ENCODE measurements at regions not wholly inside any gene's neighbourhood (a gene's known extent, or its start where the extent isn't known, plus 50 kb on each side); places are given as distances from the start of the nearest gene placed in this dataset.

DNA sequence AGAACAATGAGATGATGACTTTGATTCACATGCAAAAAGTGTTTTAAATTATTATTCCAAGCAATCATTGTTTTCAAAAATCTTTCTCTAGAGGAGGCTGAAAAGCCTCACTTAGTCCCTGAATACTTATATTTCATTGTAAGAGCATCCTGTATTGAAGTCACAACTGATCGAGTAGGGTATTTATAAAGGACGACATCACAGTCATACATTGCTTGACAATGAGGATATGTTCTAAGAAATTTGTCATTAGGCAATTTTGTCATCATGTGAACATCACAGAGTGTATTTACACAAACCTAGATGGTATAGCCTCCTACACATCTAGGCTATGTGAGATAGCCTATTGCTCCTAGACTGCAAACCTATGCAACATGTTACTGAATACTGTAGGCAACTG is 510.4 kb upstream of the RGMB start:
- TF ChIP-seq, protein P1, sequence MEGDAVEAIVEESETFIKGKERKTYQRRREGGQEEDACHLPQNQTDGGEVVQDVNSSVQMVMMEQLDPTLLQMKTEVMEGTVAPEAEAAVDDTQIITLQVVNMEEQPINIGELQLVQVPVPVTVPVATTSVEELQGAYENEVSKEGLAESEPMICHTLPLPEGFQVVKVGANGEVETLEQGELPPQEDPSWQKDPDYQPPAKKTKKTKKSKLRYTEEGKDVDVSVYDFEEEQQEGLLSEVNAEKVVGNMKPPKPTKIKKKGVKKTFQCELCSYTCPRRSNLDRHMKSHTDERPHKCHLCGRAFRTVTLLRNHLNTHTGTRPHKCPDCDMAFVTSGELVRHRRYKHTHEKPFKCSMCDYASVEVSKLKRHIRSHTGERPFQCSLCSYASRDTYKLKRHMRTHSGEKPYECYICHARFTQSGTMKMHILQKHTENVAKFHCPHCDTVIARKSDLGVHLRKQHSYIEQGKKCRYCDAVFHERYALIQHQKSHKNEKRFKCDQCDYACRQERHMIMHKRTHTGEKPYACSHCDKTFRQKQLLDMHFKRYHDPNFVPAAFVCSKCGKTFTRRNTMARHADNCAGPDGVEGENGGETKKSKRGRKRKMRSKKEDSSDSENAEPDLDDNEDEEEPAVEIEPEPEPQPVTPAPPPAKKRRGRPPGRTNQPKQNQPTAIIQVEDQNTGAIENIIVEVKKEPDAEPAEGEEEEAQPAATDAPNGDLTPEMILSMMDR (conservative IDR thresholded peaks at IDR 0.05; ENCODE audit: low read depth, low read length), result no peak
- no peak for TF ChIP-seq RFX5 (IDR thresholded peaks at IDR 0.05; ENCODE audit: low read depth, low read length)
- TF ChIP-seq, protein P2, sequence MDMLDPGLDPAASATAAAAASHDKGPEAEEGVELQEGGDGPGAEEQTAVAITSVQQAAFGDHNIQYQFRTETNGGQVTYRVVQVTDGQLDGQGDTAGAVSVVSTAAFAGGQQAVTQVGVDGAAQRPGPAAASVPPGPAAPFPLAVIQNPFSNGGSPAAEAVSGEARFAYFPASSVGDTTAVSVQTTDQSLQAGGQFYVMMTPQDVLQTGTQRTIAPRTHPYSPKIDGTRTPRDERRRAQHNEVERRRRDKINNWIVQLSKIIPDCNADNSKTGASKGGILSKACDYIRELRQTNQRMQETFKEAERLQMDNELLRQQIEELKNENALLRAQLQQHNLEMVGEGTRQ (IDR thresholded peaks at IDR 0.05; ENCODE audit: low read depth, low read length), result no peak
- no peak for TF ChIP-seq POLR2A (IDR thresholded peaks at IDR 0.05; ENCODE audit: low read depth, low read length)
- no peak for TF ChIP-seq MAZ (IDR thresholded peaks at IDR 0.05; ENCODE audit: borderline replicate concordance, low read depth, low read length)
- no peak for TF ChIP-seq RAD21 (IDR thresholded peaks at IDR 0.05; ENCODE audit: low read length)
- no peak for TF ChIP-seq BHLHE40 (IDR thresholded peaks at IDR 0.05; ENCODE audit: low read depth, low read length)
- TF ChIP-seq MXI1 (IDR thresholded peaks at IDR 0.05; ENCODE audit: borderline replicate concordance, low read depth, low read length), result no peak
